PC-3 (cell line): ENCODE measurements at regions not wholly inside any gene's neighbourhood (a gene's known extent, or its start where the extent isn't known, plus 50 kb on each side); places are given as distances from the start of the nearest gene placed in this dataset.

ENCODE experiments used
- ATAC-seq: fragments of 200-7000 bp; cut with Tn5 transposase; 2 replicates; pipeline ENCODE4 v1.9.1; 2020; ENCODE audit warnings: mild to moderate bottlenecking, moderate library complexity
- BruUV-seq: library from RNA; stranded (reverse); fragments of 400-500 nt; replicated peaks from 2 replicates; lab custom pipeline; 2021; lab: Mats Ljungman, UMichigan
- CTCF ChIA-PET: fragments of 300-600 bp; sonication (Branson Sonifier 250); formaldehyde crosslinking; loops from one replicate; lab custom pipeline; 2022; ENCODE audit warnings: antibody characterized with exemption; lab: Charles Lee
- POLR2A ChIA-PET: fragments of 300-600 bp; sonication (Branson Sonifier 250); formaldehyde crosslinking; loops from one replicate; lab custom pipeline; 2022; ENCODE audit warnings: antibody characterized with exemption; ENCODE audit not compliant: unreplicated experiment; lab: Charles Lee
- DNase-seq: peaks from one replicate; pipeline ENCODE4 v3.0.0-alpha.2; 2015
- H2AFZ ChIP-seq: fragments of 300-600 bp; sonication (generic); 2 replicates; pipeline ENCODE4 v1.6.0; 2016; ENCODE audit warnings: antibody characterized with exemption, low read length
- H3F3A ChIP-seq: fragments of 300-600 bp; sonication (generic); one replicate; pipeline ENCODE4 v1.6.0; 2017; ENCODE audit warnings: antibody characterized with exemption, low read length, control low read depth, mild to moderate bottlenecking; ENCODE audit not compliant: unreplicated experiment
- H3K27ac ChIP-seq: fragments of 300-600 bp; sonication (generic); 2 replicates; pipeline ENCODE4 v1.5.1; 2016; ENCODE audit warnings: mild to moderate bottlenecking, low read length
- H3K27me3 ChIP-seq: fragments of 300-600 bp; sonication (generic); 2 replicates; pipeline ENCODE4 v1.6.1; 2016; ENCODE audit warnings: low read length, mixed read lengths
- H3K36me3 ChIP-seq: fragments of 300-600 bp; sonication (generic); 2 replicates; pipeline ENCODE4 v1.6.1; 2016; ENCODE audit warnings: low read depth, mixed run types, low read length, mixed read lengths
- H3K4me1 ChIP-seq: fragments of 300-600 bp; sonication (generic); 2 replicates; pipeline ENCODE4 v1.5.1; 2016; ENCODE audit warnings: low read length; ENCODE audit not compliant: insufficient read depth
- H3K4me2 ChIP-seq: fragments of 300-600 bp; sonication (generic); 2 replicates; pipeline ENCODE4 v1.6.0; 2016; ENCODE audit warnings: low read length
- H3K4me3 ChIP-seq: fragments of 300-600 bp; sonication (generic); 2 replicates; pipeline ENCODE4 v1.5.1; 2016; ENCODE audit warnings: mild to moderate bottlenecking, low read length, mixed read lengths
- H3K79me2 ChIP-seq: fragments of 300-600 bp; sonication (generic); 2 replicates; pipeline ENCODE4 v1.6.1; 2017; ENCODE audit warnings: low read length, mixed read lengths
- H3K9ac ChIP-seq: fragments of 300-600 bp; sonication (generic); 2 replicates; pipeline ENCODE4 v1.6.0; 2016; ENCODE audit warnings: mild to moderate bottlenecking, low read length
- H3K9me2 ChIP-seq: fragments of 300-600 bp; sonication (generic); replicated peaks from 2 replicates; pipeline ENCODE4 v1.6.1; 2016; ENCODE audit warnings: mixed run types, low read length, mixed read lengths
- H3K9me3 ChIP-seq: fragments of 300-600 bp; sonication (generic); 2 replicates; pipeline ENCODE4 v1.6.1; 2016; ENCODE audit warnings: low read length, mixed read lengths
- H4K20me1 ChIP-seq: fragments of 300-600 bp; sonication (generic); 2 replicates; pipeline ENCODE4 v1.6.1; 2016; ENCODE audit warnings: low read length, mixed read lengths
- CTCF ChIP-seq: fragments of 300-600 bp; sonication (generic); conservative IDR thresholded peaks from 2 replicates; pipeline ENCODE4 v1.5.1; 2017; ENCODE audit warnings: antibody characterized with exemption, low read depth, mild to moderate bottlenecking, low read length
- EZH2 ChIP-seq: fragments of 300-600 bp; sonication (generic); IDR thresholded peaks from one replicate; pipeline ENCODE4 v1.6.1; 2017; ENCODE audit warnings: antibody characterized with exemption, mild to moderate bottlenecking, low read length; ENCODE audit not compliant: unreplicated experiment
- EZH2phosphoT487 ChIP-seq: fragments of 300-600 bp; sonication (generic); IDR thresholded peaks from 2 replicates; pipeline ENCODE4 v1.6.1; 2018; ENCODE audit warnings: mild to moderate bottlenecking, antibody characterized with exemption, low read length, borderline replicate concordance
- intact Hi-C: fragments of 100-400 bp; cut with micrococcal nuclease; formaldehyde crosslinking; loops from 2 replicates; pipeline ENCODE4 v1.9.0; 2023

GRCh38 chr3:3745693-3746092, 53.5 kb upstream of the LRRN1 start:
- no peak overlapping the region for H3K27ac ChIP-seq
- BruUV-seq = no TSS peak
- ATAC-seq = no peak

GRCh38 chr3:3744826-3745225, 54.4 kb upstream of the LRRN1 start:
- H3K27me3 ChIP-seq = no peaks in the 10 kb centered on the region
- intact Hi-C loops = no loop called here
- no peaks in the 10 kb centered on the region for H3F3A ChIP-seq
- H3K9ac ChIP-seq = no peak overlapping the region
- no peaks in the 10 kb centered on the region for H3K4me1 ChIP-seq
- no peak for ATAC-seq
- no peak overlapping the region for H2AFZ ChIP-seq
- no peak for DNase-seq
- TF ChIP-seq EZH2phosphoT487 (no peak), EZH2 (no peak), CTCF (no peak)
- POLR2A ChIA-PET = no interaction called here
- H3K27ac ChIP-seq = no peak overlapping the region
- no peaks in the 10 kb centered on the region for H4K20me1 ChIP-seq
- no peaks in the 10 kb centered on the region for H3K9me2 ChIP-seq
- CTCF ChIA-PET = no interaction called here
- no TSS peak for BruUV-seq
- no peaks in the 10 kb centered on the region for H3K79me2 ChIP-seq
- no peak overlapping the region for H3K4me2 ChIP-seq
- H3K4me3 ChIP-seq = no peak overlapping the region
- peaks cover 7% of the 10 kb centered on the region; the same call in 1 of the 2 replicates for H3K9me3 ChIP-seq
- no peaks in the 10 kb centered on the region for H3K36me3 ChIP-seq

More at GRCh38 chr3:3745693-3746092, 53.5 kb upstream of the LRRN1 start:
- Histone ChIP-seq H2AFZ (no peak overlapping the region), H3K9me2 (no peaks in the 10 kb centered on the region), H3K9ac (no peak overlapping the region), H3K4me2 (no peak overlapping the region), H3K9me3 (peaks cover 7% of the 10 kb centered on the region; the same call in 1 of the 2 replicates), H3K4me1 (no peaks in the 10 kb centered on the region), H3K4me3 (no peak overlapping the region), H3K36me3 (no peaks in the 10 kb centered on the region), H3F3A (no peaks in the 10 kb centered on the region), H3K79me2 (no peaks in the 10 kb centered on the region), H4K20me1 (no peaks in the 10 kb centered on the region), H3K27me3 (no peaks in the 10 kb centered on the region)
- TF ChIP-seq EZH2 = no peak
- no peak for TF ChIP-seq CTCF
- TF ChIP-seq EZH2phosphoT487 = no peak
- ChIA-PET POLR2A (no interaction called here), CTCF (no interaction called here)
- DNase-seq = no peak
- intact Hi-C loops = no loop called here

GRCh38 chr3:3743754-3744153, 55.5 kb upstream of the LRRN1 start:
- intact Hi-C loops = no loop called here
- ATAC-seq = no peak
- Histone ChIP-seq H3K27ac (no peak overlapping the region), H3K9me3 (peaks cover 11% of the 10 kb centered on the region; the same call in 1 of the 2 replicates), H3K4me2 (no peak overlapping the region), H3K27me3 (no peaks in the 10 kb centered on the region), H3K9ac (no peak overlapping the region), H3K4me3 (no peak overlapping the region), H3K36me3 (no peaks in the 10 kb centered on the region), H3F3A (no peaks in the 10 kb centered on the region), H3K4me1 (no peaks in the 10 kb centered on the region), H2AFZ (no peak overlapping the region), H4K20me1 (no peaks in the 10 kb centered on the region), H3K79me2 (no peaks in the 10 kb centered on the region), H3K9me2 (no peaks in the 10 kb centered on the region)
- no TSS peak for BruUV-seq
- no peak for DNase-seq
- ChIA-PET CTCF (no interaction called here), POLR2A (no interaction called here)
- no peak for TF ChIP-seq CTCF
- no peak for TF ChIP-seq EZH2
- TF ChIP-seq EZH2phosphoT487 = no peak
